Medulla oblongata (tissue), 1 donor: ENCODE measurements at regions not wholly inside any gene's neighbourhood (a gene's known extent, or its start where the extent isn't known, plus 50 kb on each side); places are given as distances from the start of the nearest gene placed in this dataset.
"Not testable (repeated sequence)": the region's sequence is repeated elsewhere in the genome, so short reads cannot be mapped to it uniquely, and the experiment has no call there.

ENCODE experiments used
- DNase-seq: peaks from one replicate; pipeline ENCODE4 v3.0.0-alpha.2; 2015; ENCODE audit errors: extremely low spot score

DNA sequence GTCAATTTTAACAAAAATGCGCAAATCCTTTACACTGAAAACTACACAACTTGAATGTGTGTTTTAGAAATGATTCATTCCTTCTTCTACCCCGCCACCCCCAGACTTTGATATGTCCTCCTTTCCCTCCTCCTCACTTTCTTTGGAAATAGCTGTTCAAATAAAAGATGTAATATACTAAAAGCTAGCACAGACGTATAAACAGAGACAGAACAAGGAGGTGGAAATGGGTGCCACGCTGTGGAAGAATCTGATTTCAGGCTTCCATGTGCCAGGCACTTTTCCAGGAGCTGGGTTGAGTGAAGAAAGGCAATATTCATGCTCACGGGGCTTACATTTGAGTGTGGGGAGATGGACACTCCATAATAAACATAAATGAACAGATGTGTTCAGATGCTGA is 246.6 kb downstream of the ZNF92 start:
- not testable (repeated sequence) for DNase-seq

DNA sequence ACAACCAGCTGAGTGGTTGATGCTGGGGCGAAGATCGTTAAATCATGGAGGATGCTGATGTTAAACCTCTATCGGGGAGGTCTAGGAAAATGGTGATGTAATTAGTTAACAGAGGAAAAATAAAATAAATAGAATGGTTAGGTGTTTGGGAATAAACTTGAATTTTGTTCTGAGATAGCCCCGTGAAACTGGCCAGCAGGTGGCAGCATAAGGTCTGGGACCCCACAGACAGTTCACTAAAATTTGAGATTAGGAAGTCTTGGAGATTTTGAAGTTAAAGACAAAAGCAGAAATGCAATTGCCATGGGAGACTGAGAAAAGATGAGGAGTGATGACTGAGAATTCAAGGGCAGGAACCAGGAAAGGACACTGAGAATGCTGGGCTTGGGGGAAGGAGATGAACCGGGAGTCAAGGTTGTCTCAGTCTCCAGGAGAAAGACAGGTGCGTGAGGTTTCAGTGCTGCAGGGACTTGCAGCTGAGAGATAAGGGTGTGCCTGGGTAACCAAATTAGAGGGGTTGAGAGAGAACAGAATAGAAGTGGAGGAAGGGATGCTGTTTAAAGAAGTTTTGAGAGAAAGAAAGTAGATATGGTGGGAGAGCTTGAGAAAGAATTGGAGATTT is 248.0 kb downstream of the ZNF92 start:
- peak; percentile 20 for DNase-seq

DNA sequence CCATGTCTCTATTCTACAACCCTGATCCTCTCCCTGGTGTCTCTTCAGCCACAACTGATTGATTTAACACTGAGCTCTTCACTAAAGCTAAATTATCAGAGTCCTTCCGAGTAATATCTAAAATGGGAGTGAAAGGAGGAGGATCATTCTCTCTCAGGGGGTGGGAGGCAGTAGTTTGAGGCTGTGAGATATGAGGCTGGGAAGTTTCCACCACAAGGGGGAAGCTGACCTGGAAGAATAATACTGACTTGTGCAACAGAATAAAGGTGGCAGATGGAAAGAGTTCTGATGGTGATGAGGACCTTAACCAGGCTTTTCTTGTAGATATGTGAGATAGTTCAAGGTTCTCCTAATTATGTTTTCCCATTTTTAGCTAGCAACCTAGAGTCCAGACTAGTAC is 241.6 kb upstream of the VKORC1L1 start:
- not testable (repeated sequence) for DNase-seq

DNA sequence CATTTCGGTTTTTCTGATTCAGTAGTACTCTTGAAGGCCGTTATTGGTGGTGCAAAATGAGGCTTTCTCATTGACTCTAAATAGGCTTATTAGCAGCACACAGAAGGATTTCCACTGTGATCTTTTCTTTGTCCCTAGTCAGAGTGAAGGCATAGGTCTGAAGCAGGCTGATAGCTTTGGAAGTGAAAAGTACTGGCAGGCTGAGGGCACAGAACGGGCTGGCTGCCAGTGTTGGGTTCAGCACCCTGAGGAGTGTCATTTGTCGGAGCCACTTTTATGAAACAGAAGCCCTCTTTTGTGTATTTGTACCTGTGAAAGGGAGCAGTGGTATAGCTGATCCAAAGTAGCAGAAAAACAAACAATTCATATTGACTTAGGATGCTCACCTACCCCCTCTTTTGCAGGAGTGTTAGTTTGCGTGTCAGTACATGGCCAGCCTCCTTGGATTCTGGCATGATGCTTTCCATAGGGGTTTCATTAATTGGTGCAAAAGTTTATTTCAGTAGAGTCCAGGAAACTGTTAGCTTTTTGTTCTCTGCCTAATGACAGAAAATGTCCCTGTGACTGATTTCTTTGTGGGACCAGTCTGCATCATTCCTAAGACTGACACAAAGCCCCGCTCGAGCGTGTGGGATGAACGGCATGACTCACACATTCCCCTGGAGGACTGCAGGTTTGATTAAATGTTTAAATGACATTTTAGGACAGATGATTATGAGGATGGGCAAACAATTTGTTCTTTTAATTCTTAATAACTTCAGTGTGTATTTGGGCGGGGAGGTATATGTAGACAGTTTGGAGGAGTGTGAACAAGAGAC is 239.1 kb upstream of the VKORC1L1 start:
- DNase-seq: not testable (repeated sequence)

DNA sequence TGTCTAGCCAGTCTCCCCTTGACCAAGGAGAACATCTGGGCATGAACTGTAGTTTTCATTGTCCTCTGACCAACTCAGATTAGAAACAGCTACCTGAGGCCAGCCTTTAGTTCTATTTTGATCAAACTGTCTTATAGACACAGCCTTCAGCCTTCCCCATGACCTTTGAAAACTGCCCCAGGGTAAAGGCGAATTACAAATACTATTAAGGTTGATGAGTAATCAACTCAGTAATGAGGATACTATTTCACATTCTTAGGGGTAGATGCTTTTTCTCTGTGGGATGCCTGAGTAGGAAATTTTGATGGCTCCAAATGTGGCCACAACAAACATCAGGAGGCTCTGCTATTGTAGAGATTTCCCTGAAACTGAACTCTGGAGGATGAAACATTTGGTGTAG is 234.0 kb upstream of the VKORC1L1 start:
- not testable (repeated sequence) for DNase-seq

DNA sequence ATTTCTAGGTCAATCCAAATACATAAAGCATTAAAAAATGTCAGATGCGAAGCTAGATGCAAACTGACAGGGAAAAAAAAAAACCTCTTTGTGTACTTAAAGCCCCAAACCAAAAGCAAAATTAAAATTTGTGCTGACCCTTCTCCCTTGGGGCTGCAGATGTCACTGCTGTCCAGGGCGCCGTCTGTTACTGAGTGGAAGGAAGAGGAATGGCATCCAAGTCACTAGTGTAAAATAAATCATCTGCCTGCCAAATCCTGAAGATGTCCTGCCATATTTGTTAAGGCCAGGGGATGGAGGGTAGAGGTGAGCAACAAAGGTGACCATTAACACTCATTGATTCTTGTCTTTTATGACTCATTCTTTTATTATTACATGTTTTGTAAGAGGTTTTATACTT is 233.2 kb upstream of the VKORC1L1 start:
- not testable (repeated sequence) for DNase-seq

DNA sequence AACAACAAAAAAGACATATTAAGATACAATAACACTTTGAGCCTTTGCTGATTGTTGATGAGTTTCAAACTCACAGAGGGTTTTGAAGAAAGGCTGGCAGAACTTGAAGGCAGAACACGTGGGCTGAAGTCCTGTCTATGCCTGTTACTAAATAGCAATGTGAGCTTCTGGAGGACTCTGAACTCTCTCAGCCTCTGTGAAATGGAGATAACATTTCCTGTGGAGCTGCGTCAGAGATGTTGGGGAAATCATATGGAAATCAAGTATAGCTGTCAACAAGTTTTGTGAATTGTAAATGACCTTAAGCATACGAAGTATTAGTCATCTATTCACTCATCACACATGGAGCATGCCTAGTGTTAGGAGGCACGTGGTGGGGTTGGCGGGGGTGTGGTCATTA is 229.4 kb upstream of the VKORC1L1 start:
- DNase-seq: not testable (repeated sequence)

DNA sequence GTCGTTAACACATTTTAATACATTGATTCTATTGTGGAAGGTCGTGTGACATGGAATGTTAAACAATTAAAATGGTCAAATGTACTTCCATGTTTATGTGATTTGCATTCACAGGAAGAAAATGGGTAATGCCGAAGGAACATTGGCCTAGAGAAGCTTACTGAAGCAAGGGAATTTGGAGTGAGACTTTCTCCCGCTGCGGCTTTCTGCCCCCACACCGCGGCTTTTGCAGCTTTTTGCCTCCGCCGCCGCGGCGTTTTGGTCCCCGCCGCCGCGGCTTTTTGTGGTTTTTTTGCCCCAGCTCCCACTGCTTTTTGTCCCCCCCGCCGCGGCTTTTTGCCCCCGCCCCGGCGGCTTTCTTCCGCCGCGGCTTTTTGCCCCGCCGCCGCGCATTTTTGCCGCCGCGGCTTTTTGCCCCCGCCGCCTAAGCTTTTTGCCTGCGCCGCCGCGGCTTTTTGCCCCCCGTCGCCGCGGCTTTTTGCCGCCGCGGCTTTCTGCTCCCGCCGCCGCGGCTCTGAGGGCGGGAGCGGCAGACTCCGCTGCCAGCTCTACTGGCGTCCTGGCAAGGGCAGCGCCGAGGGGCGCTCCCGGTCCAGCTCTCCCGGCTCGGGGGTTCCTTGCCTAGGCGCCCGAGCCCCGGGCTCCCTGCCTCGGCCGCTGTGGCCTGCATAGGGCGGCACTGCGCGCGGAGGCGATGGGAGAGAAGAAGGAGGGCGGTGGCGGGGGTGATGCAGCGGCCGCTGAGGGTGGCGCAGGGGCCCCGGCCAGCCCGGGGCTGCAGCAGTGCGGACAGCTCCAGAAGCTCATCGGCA is 225.5 kb upstream of the VKORC1L1 start:
- not testable (repeated sequence) for DNase-seq

DNA sequence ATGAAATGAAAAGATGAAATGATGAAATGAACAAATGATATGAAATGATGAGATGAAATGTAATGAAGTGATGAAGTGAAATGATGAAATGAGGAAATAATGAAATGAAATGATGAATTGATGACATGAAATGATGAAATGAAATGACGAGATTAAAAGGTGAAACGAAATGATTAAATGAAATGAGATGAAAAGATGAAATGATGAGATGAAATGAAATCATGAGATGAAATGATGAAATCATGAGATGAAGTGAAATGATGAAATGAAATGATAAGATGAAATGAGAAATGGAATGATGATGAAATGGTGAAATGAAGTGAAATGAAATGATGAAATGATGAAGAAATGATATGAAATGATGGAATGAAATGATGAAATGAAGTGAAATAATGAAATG is 221.7 kb upstream of the VKORC1L1 start:
- not testable (repeated sequence) for DNase-seq

DNA sequence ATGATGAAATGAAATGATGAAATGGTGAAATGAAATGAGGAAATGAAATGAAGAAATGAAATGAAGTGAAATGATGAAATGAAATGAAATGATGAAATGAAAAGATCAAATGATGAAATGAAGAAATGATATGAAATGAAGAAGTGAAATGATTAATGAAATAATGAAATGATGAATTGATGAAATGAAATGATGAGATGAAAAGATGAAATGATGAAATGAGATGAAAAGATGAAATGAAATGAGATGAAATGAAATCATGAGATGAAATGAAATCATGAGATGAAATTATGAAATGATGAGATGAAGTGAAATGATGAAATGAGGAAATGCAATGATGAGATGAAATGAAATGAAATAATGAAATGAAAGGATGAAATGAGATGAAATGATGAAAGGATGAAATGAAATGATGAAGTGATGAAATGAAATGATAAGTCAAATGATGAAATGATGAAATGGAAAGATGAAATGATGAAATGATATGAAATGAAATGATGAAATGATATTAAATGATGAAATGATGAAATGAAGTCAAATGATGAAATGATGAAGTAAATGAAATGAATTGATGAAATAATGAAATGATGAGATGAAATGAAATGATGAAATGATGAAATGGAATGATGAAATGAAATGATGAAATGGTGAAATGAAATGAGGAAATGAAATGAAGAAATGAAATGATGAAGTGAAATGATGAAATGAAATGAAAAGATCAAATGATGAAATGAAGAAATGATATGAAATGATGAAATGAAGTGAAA is 220.9 kb upstream of the VKORC1L1 start:
- not testable (repeated sequence) for DNase-seq

DNA sequence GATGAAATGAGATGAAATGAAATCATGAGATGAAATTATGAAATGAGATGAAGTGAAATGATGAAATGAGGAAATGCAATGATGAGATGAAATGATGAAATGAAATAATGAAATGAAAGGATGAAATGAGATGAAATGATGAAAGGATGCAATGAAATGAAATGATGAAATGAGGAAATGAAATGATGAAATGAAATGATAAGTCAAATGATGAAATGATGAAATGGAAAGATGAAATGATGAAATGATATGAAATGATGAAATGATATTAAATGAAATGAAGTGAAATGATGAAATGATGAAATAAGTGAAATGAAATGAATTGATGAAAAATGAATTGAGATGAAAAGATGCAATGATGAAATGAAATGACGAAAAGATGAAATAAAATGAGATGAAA is 220.2 kb upstream of the VKORC1L1 start:
- not testable (repeated sequence) for DNase-seq

DNA sequence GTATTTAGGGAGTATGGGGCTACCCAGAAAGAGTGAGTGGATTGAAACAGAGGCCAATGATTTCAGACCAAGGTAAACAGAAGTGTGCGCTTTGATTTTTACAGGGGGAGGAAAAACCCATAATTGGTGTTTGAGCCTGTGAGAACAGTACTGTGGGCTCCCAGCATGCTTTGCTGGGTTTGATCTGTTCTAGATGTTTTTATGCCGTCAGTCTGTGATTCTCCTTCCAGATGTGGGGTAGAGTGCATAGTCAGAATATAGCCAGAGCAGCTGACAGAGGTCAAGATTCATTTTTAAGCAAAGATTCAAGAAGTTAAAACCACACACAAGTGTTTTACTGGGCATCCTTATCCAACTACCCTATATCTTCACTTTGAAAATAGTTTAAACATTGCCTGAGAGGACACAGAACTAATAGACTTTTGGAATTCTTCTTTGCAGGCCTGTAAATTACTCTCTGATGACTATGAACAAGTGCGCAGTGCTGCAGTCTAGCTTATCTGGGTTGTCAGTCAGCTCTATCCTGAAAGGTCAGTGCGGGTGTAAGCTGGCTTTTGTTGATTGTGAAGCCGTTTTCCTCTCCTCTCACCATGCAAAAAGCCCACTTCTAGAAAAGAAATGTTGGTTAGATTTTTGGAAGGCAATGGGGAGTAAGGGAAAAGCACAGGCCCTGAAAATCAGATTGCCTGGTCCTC is 216.2 kb upstream of the VKORC1L1 start:
- DNase-seq: not testable (repeated sequence)

DNA sequence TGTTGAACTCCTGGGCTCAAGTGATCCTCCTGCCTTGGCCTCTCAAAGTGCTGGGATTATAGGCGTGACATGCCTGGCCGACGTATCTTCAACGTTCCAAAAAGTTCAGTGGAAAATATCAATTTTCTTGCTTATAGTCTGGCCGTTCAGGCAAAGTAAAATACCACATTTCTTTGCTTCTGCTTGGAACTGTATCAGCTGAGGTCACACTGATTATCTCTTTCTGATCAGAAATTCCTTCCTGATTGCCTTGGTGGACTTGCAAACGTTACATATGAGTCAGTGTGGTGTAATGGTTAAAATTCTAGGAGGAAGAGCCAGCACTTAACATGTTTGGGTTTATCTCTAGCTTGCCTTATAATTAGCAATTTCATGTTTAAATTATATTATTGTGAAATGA is 189.5 kb upstream of the VKORC1L1 start:
- DNase-seq: not testable (repeated sequence)

DNA sequence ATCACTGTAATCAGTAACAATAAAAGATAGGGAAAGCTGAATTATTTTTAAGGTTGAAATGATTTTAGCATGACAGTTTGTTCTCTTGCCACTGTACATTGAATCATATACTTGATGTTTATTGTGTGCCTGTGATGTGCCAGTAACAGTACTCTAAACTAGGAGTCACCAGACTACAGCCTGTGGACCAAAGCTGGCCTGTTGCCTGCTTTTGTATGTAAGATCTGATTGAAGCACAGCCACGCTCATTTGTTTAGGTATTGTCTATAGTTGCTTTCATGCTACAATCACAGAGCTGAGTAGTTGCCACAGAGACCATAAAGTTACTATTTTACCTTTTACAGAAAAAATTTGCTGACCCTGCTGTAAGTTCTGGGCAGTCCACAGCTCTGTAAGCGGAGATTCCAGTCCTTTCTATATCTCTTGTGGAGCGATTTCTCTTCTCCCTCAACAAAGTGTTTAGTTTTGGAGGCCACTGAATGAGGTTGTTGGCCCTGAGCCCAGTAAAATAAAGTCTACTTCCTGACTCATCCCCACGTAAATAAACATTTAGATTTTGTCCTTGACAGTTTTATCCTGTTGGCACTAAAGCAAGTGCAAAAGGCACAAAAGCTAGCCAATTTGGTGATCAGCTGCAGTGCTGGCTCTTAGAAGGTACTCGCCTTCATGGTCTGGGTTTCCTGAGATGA is 173.7 kb upstream of the VKORC1L1 start:
- not testable (repeated sequence) for DNase-seq

DNA sequence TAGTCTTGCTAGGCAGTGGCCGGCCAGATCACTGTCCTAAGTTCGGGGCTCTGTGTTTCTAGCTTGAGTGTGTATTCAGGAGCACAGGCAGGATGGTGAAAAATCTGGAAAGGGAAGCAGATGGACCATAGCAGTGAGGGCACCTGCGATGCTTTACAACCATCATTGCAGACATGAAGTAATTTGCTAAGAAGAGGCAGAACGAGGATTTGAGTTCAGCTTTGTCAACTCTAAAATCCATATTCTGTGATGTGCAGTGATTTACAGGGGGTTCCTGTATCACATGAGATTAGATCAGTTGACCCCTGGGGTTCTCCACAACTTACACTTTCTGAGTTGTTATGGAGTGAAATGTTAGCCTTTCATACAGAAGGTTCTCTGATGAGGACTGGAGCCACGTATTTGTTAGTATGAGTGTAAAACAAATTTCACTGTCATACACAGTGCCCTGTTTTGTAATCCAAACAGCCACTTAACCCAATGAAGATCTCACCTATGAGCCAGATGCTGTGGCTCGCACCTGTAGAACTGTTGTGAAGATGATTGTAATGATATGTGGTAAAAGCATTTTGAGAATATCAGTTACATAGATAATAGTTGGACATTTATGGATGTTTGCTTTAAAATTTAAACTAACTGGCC is 173.0 kb upstream of the VKORC1L1 start:
- DNase-seq: not testable (repeated sequence)

DNA sequence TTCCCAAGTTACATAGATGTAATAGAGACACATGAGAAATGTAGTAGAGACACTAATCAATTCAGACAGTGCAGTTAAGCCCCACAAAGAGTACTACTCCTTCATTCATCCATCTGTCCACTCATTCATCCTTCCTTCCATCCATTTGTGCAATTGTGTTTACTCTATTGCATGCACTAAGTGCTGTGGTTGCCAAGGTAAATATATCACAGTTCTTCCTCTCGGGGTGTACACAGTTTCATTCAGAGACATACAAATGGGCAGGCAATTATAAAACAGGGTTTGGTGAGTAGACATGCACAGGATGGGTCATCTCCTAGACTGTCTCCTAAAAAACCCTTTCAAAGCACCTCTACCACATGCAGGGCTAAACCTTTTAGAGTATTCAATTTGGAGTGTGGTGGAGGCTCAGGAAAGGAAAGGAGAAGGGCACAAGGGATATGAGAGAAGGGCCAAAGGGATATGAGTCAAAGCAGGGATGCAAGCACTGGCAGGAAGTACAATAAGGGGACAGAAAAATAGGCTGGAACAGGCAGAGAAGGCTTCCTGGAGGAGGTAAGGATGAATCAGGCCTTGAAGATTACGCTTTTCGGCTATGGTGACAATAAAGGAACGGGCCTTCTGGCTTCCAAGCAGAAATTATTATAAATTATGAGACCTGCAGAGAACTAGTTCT is 153.6 kb upstream of the VKORC1L1 start:
- DNase-seq: not testable (repeated sequence)

DNA sequence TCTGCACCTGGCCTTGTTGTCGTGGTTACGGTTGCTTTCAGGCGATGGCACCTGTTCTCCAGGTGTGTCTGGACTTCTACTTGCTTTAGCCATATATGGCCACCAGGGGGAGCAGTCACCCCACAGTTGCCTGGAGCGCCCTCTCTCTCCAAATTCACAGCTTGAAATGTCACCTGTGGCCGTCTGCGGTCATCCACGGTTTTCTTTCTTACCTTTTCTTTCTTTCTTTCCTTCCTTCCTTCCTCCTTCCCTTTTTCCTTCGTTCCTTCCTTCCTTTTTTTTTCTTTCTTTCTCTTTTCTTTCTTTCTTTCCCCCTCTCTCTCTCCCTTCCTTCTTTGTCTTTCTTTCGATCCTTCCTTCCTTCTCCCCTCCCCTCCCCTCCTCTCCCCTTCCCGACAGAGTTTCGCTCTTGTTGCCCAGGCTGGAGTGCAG is 150.5 kb upstream of the VKORC1L1 start:
- no peak for DNase-seq

DNA sequence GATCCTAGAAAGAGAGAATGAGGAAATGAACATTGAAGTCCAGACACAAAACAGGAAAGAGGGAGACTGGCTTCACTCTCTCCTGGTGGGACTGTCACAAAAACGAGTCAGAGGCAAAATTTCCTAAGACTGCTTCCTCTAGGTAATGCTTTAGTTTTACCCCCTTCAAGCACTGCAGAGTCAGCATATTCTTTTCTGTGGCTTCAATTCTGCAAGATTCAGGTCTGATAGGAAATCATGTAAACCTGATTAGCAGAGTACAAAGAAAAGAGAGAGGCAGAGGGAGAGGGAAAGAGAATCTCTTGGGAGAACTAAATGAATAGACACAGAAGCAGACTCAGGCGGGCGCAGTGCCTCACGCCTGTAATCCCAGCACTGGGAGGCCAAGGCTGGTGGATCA is 145.7 kb upstream of the VKORC1L1 start:
- DNase-seq: not testable (repeated sequence)

DNA sequence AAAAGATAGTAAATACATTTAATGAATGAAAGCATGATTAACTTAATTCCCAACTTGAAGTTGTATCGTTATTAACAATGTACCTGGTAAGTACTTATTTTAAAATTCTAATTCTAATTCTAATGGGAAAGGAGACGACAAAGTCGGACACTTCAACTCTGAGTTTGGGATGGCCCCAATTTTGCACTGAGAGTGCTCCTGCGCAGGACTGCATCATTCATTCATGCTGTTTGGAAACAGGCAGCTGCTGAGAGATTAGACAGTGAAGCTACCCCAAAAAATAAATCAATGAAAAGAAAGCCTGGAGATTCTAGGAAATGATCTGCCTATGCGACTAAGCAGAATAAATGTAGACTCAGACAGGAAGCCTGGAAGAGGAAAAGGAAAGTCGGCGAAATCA is 141.7 kb upstream of the VKORC1L1 start:
- no peak for DNase-seq
